Uterus (tissue), 2 donors: ENCODE measurements at regions not wholly inside any gene's neighbourhood (a gene's known extent, or its start where the extent isn't known, plus 50 kb on each side); places are given as distances from the start of the nearest gene placed in this dataset.

Experiments used
- POLR2A ChIP-seq, 2 donors: fragments of 450-650 bp; IDR thresholded peaks; one replicate each; pipeline ENCODE4 v1.6.1; 2016; ENCODE audit warnings: antibody characterized with exemption in 2 of 2, mild to moderate bottlenecking in 1 of 2, moderate library complexity in 1 of 2
- TF ChIP-seq, protein P1 (sequence below), 4 experiments: fragments of 200-600 bp in 2 of 4; fragments of 450-650 bp in 2 of 4; sonication (generic) in 2 of 4; IDR thresholded peaks; one replicate each; pipeline ENCODE4 v1.5.1; 2016 to 2019; ENCODE audit warnings: antibody characterized with exemption in 4 of 4, mild to moderate bottlenecking in 2 of 4, moderate library complexity in 1 of 4

DNA sequence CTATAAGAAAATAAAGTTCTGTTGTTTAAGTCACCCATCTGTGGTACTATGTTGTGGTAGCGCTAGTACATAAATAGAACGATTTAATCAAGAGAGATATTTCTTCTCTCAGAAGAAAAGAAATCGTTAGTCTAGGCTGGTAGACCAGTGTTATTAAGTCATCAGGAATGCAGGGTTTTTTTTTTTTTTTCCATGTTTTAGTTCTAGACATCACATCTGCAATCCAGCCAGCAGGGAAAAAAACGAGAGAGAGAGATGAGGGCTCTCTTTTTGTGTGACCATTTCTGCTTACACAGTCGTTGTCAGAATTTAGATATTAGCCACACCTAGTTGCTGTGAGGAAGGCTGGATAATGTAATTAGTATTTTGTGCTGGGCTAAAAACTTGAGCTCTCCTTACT lies 417.4 kb downstream of the TMA16 start:
- TF ChIP-seq, protein P1, sequence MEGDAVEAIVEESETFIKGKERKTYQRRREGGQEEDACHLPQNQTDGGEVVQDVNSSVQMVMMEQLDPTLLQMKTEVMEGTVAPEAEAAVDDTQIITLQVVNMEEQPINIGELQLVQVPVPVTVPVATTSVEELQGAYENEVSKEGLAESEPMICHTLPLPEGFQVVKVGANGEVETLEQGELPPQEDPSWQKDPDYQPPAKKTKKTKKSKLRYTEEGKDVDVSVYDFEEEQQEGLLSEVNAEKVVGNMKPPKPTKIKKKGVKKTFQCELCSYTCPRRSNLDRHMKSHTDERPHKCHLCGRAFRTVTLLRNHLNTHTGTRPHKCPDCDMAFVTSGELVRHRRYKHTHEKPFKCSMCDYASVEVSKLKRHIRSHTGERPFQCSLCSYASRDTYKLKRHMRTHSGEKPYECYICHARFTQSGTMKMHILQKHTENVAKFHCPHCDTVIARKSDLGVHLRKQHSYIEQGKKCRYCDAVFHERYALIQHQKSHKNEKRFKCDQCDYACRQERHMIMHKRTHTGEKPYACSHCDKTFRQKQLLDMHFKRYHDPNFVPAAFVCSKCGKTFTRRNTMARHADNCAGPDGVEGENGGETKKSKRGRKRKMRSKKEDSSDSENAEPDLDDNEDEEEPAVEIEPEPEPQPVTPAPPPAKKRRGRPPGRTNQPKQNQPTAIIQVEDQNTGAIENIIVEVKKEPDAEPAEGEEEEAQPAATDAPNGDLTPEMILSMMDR (IDR thresholded peaks at IDR 0.05), result no peak
- TF ChIP-seq POLR2A (IDR thresholded peaks at IDR 0.05), result no peak
